PC-9 (cell line): ENCODE measurements at regions not wholly inside any gene's neighbourhood (a gene's known extent, or its start where the extent isn't known, plus 50 kb on each side); places are given as distances from the start of the nearest gene placed in this dataset.
"Not testable (repeated sequence)": the region's sequence is repeated elsewhere in the genome, so short reads cannot be mapped to it uniquely, and the experiment has no call there.

ENCODE experiments used
- BruUV-seq: library from RNA; stranded (reverse); fragments of 400-500 nt; replicated peaks from 2 replicates; lab custom pipeline; 2021; lab: Mats Ljungman, UMichigan
- CTCF ChIA-PET: fragments of 300-600 bp; sonication (Branson Sonifier 250); formaldehyde crosslinking; loops from one replicate; lab custom pipeline; 2022; ENCODE audit warnings: antibody characterized with exemption; lab: Charles Lee
- POLR2A ChIA-PET: fragments of 300-600 bp; sonication (Branson Sonifier 250); formaldehyde crosslinking; loops from one replicate; lab custom pipeline; 2022; ENCODE audit warnings: antibody characterized with exemption; ENCODE audit not compliant: unreplicated experiment; lab: Charles Lee
- DNase-seq, 2 experiments: peaks; one replicate each; pipeline versions ENCODE4 v3.0.0 to v3.0.0-alpha.2; 2015 to 2022; ENCODE audit warnings: mixed read lengths in 1 of 2
- H2AFZ ChIP-seq: fragments of 200-600 bp; sonication (generic); 2 replicates; pipeline ENCODE4 v1.8.1; 2017; ENCODE audit warnings: antibody characterized with exemption
- H3F3A ChIP-seq: fragments of 200-600 bp; sonication (generic); 2 replicates; pipeline ENCODE4 v1.8.1; 2017; ENCODE audit warnings: antibody characterized with exemption, mild to moderate bottlenecking, low read depth; ENCODE audit not compliant: insufficient read depth
- H3K27ac ChIP-seq: fragments of 200-600 bp; sonication (generic); 2 replicates; pipeline ENCODE4 v1.6.1; 2016; ENCODE audit warnings: mixed run types
- H3K27me3 ChIP-seq: fragments of 200-600 bp; sonication (generic); 2 replicates; pipeline ENCODE4 v1.6.1; 2016; ENCODE audit warnings: low read depth, mixed run types; ENCODE audit not compliant: insufficient read depth
- H3K36me3 ChIP-seq: fragments of 200-600 bp; sonication (generic); 2 replicates; pipeline ENCODE4 v1.6.1; 2016; ENCODE audit warnings: low read depth, mixed run types
- H3K4me1 ChIP-seq: fragments of 200-600 bp; sonication (generic); replicated peaks from 2 replicates; pipeline ENCODE4 v1.6.1; 2016; ENCODE audit warnings: mixed run types; ENCODE audit not compliant: insufficient read depth
- H3K4me2 ChIP-seq: fragments of 200-600 bp; sonication (generic); 2 replicates; pipeline ENCODE4 v1.6.1; 2017; ENCODE audit warnings: mixed run types
- H3K4me3 ChIP-seq: fragments of 200-600 bp; sonication (generic); 2 replicates; pipeline ENCODE4 v1.6.1; 2016; ENCODE audit warnings: mixed run types
- H3K79me2 ChIP-seq: fragments of 200-600 bp; sonication (generic); 2 replicates; pipeline ENCODE4 v1.6.1; 2017; ENCODE audit warnings: low read depth, mixed run types
- H3K9me2 ChIP-seq: fragments of 200-600 bp; sonication (generic); 2 replicates; pipeline ENCODE4 v1.8.1; 2017; ENCODE audit warnings: mild to moderate bottlenecking; ENCODE audit not compliant: insufficient read depth
- H3K9me3 ChIP-seq: fragments of 200-600 bp; sonication (generic); 2 replicates; pipeline ENCODE4 v1.8.1; 2016; ENCODE audit warnings: low read depth; ENCODE audit not compliant: insufficient read depth
- H4K20me1 ChIP-seq: fragments of 200-600 bp; sonication (generic); 2 replicates; pipeline ENCODE4 v1.8.1; 2017; ENCODE audit not compliant: insufficient read depth
- EZH2 ChIP-seq: fragments of 200-600 bp; sonication (generic); IDR thresholded peaks from 2 replicates; pipeline ENCODE4 v1.8.0; 2017; ENCODE audit warnings: antibody characterized with exemption, low read depth
- intact Hi-C: fragments of 100-400 bp; cut with micrococcal nuclease; formaldehyde crosslinking; loops from one replicate; pipeline ENCODE4 v1.10.0; 2022; ENCODE audit not compliant: unreplicated experiment
- TF ChIP-seq, protein P1 (sequence below): fragments of 200-600 bp; sonication (generic); conservative IDR thresholded peaks from 2 replicates; pipeline ENCODE4 v1.6.1; 2017; ENCODE audit warnings: mixed run types, antibody characterized with exemption, mild to moderate bottlenecking, moderate library complexity

DNA sequence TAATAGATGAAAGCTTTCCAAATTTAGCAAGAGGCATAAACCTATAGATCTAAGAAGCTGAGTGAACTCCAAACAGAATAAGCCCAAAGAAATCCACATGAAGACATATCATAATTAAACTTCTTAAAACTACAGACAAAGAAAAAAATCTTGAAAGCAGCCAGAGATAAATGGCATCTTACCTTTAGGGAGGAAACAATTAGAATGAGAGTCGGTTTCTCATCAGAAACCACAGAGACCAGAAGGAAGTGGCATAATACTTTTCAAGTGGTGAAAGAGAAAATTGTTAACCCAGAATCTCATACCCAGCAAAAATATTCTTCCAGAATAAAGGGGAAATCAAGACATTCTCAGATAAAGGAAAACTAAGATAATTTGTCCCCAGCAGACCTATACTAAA lies 98.9 kb upstream of the NANOS1 start:
- BruUV-seq, result no TSS peak
- CTCF ChIA-PET, result no interaction called here
- H3K27ac ChIP-seq, result no peak overlapping the region

DNA sequence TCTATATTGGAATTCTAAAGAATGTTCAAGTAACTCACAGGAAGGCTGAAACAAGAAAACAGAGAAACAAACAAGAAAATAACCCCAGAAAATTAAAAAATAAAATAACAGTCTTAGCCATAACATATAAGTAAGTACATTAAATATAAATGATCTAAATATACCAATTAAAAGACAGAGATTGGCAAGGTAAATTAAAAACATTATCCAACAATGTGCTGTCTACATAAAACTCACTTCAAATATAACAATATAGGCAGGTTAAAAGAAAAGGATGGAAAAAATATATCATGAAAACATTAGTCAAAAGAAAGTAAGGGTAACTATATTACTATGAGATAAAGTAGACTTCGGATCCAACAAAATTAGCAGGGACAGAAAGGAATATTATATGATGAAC lies 98.1 kb upstream of the NANOS1 start:
- no peak for TF ChIP-seq EZH2
- TF ChIP-seq, protein P1, sequence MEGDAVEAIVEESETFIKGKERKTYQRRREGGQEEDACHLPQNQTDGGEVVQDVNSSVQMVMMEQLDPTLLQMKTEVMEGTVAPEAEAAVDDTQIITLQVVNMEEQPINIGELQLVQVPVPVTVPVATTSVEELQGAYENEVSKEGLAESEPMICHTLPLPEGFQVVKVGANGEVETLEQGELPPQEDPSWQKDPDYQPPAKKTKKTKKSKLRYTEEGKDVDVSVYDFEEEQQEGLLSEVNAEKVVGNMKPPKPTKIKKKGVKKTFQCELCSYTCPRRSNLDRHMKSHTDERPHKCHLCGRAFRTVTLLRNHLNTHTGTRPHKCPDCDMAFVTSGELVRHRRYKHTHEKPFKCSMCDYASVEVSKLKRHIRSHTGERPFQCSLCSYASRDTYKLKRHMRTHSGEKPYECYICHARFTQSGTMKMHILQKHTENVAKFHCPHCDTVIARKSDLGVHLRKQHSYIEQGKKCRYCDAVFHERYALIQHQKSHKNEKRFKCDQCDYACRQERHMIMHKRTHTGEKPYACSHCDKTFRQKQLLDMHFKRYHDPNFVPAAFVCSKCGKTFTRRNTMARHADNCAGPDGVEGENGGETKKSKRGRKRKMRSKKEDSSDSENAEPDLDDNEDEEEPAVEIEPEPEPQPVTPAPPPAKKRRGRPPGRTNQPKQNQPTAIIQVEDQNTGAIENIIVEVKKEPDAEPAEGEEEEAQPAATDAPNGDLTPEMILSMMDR, result no peak
- Histone ChIP-seq H2AFZ (no peak overlapping the region), H3K4me2 (no peak overlapping the region), H3K4me1 (no peaks in the 10 kb centered on the region), H3K27ac (no peak overlapping the region), H3K9me3 (no peaks in the 10 kb centered on the region; the same call in 1 of the 2 replicates), H3K27me3 (no peaks in the 10 kb centered on the region), H3F3A (no peaks in the 10 kb centered on the region), H3K9me2 (no peaks in the 10 kb centered on the region), H4K20me1 (no peaks in the 10 kb centered on the region), H3K4me3 (no peak overlapping the region), H3K36me3 (no peaks in the 10 kb centered on the region), H3K79me2 (no peaks in the 10 kb centered on the region)
- ChIA-PET CTCF (no interaction called here), POLR2A (no interaction called here)
- BruUV-seq, result no TSS peak
- DNase-seq, result no peak
- intact Hi-C loops, result no loop called here

More for the DNA sequence above, 98.9 kb upstream of the NANOS1 start:
- Histone ChIP-seq H3K4me3 (no peak overlapping the region), H3K36me3 (no peaks in the 10 kb centered on the region), H3K9me3 (no peaks in the 10 kb centered on the region; the same call in 1 of the 2 replicates), H3K79me2 (no peaks in the 10 kb centered on the region), H3F3A (no peaks in the 10 kb centered on the region), H2AFZ (no peak overlapping the region), H3K4me1 (no peaks in the 10 kb centered on the region), H3K4me2 (no peak overlapping the region), H4K20me1 (no peaks in the 10 kb centered on the region), H3K9me2 (no peaks in the 10 kb centered on the region), H3K27me3 (no peaks in the 10 kb centered on the region)
- no peak for DNase-seq
- intact Hi-C loops, result no loop called here
- no peak for TF ChIP-seq EZH2
- TF ChIP-seq, protein P1, result no peak
- POLR2A ChIA-PET, result no interaction called here

DNA sequence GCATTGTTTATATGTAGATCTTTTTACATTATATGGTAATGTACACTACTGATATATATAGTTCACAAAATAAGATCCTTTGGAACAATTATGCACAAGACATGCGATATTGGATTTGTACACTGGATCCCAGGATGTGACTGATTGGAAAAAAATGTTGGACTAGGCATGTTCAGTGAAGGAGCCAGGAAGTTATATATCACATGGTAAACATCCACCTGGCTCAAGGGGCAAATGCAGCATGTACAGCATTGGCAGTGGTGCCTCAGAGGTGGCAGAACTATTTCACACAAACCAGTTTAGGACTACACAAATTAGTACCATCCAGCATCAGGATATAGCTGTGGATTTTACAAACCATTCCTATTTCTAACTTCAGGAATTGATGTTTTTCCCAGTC lies 97.4 kb upstream of the NANOS1 start:
- H3K4me1 ChIP-seq, H3K9me3 ChIP-seq, H4K20me1 ChIP-seq, H3K79me2 ChIP-seq, CTCF ChIA-PET, H3K27ac ChIP-seq, H3K27me3 ChIP-seq, DNase-seq, BruUV-seq, H3K36me3 ChIP-seq, POLR2A ChIA-PET, H3K4me2 ChIP-seq, H2AFZ ChIP-seq, H3F3A ChIP-seq, H3K9me2 ChIP-seq, intact Hi-C loops, H3K4me3 ChIP-seq: not testable (repeated sequence)

DNA sequence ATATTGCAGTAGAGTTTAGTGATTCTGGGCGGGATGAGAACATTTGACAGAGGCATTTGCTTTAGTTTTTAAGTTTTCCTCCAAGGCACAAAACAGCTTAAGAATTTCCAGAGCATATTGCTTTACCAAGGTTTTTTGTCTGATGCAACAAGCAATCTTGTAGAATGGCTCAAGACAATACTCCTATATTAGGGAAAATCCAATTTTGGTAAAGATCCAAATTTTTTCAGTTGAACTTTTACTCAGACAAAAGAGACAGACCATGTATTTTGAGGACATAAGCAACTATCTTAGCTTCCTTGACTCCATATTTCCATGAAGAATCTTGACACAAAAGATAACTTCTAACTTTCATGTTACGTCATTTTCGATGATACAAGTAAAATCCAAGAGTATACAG lies 92.3 kb upstream of the NANOS1 start:
- TF ChIP-seq, protein P1, result no peak
- no peak for TF ChIP-seq EZH2
- H3K9me2 ChIP-seq, result no peaks in the 10 kb centered on the region
- H3K4me3 ChIP-seq, result no peak overlapping the region
- H3K4me2 ChIP-seq, result no peak overlapping the region
- H3K36me3 ChIP-seq, result no peaks in the 10 kb centered on the region
- no peaks in the 10 kb centered on the region; the same call in 1 of the 2 replicates for H3F3A ChIP-seq
- H3K4me1 ChIP-seq, result peaks cover 9% of the 10 kb centered on the region; the same call in 1 of the 2 replicates
- no peak overlapping the region for H2AFZ ChIP-seq
- no peak overlapping the region for H3K27ac ChIP-seq
- ChIA-PET POLR2A (no interaction called here), CTCF (no interaction called here)
- BruUV-seq, result no TSS peak
- H4K20me1 ChIP-seq, result no peaks in the 10 kb centered on the region
- H3K27me3 ChIP-seq, result no peaks in the 10 kb centered on the region
- no peaks in the 10 kb centered on the region for H3K9me3 ChIP-seq
- DNase-seq, result no peak
- intact Hi-C loops, result no loop called here
- no peaks in the 10 kb centered on the region for H3K79me2 ChIP-seq
